K562 (cell line): ENCODE measurements at regions not wholly inside any gene's neighbourhood (a gene's known extent, or its start where the extent isn't known, plus 50 kb on each side); places are given as distances from the start of the nearest gene placed in this dataset.

Source experiments
- ARID1B ChIP-seq: fragments of 450-650 bp; IDR thresholded peaks from 2 replicates; pipeline ENCODE4 v1.6.1; 2016; ENCODE audit warnings: antibody characterized with exemption, mild to moderate bottlenecking, inconsistent platforms
- BRD4 ChIP-seq: fragments of 200-600 bp; sonication (generic); IDR thresholded peaks from 2 replicates; pipeline ENCODE4 v1.6.1; 2017; ENCODE audit warnings: inconsistent platforms
- CBFA2T2 ChIP-seq: fragments of 450-650 bp; conservative IDR thresholded peaks from 2 replicates; pipeline ENCODE4 v1.6.1; 2017; ENCODE audit warnings: mild to moderate bottlenecking
- CTBP1 ChIP-seq: fragments of 450-650 bp; IDR thresholded peaks from 2 replicates; pipeline ENCODE4 v1.6.1; 2016; ENCODE audit warnings: borderline replicate concordance
- CXXC5 ChIP-seq: fragments of 250-450 bp; sonication (Bioruptor Pico); IDR thresholded peaks from 2 replicates; pipeline ENCODE4 v1.8.0; 2022; ENCODE audit warnings: inconsistent platforms, mild to moderate bottlenecking, moderate library complexity
- ETS2 ChIP-seq: IDR thresholded peaks from 2 replicates; pipeline ENCODE4 v1.6.1; 2016; ENCODE audit warnings: borderline replicate concordance, missing genetic modification characterization, mild to moderate bottlenecking, moderate library complexity, missing compliant biosample characterization; ENCODE audit not compliant: poor library complexity, severe bottlenecking
- ETV5 ChIP-seq: sonication (generic); formaldehyde crosslinking; IDR thresholded peaks from 2 replicates; pipeline ENCODE4 v1.4.0; 2020; ENCODE audit warnings: low read depth, mild to moderate bottlenecking, missing genetic modification reagents
- HCFC1 ChIP-seq: IDR thresholded peaks from 2 replicates; pipeline ENCODE4 v1.6.1; 2012; ENCODE audit warnings: low read depth, low read length, improper control_type of control experiment
- HMG20B ChIP-seq: fragments of 250-450 bp; sonication (Bioruptor Pico); IDR thresholded peaks from 2 replicates; pipeline ENCODE4 v1.5.0; 2021; ENCODE audit warnings: mild to moderate bottlenecking
- HMGN3 ChIP-seq: IDR thresholded peaks from 2 replicates; pipeline ENCODE4 v1.6.1; 2011; ENCODE audit warnings: borderline replicate concordance, low read depth, mild to moderate bottlenecking, mixed read lengths, low read length; ENCODE audit not compliant: insufficient read length; ENCODE audit errors: extremely low read depth
- PTBP1 ChIP-seq: fragments of 200-400 bp; formaldehyde crosslinking; IDR thresholded peaks from 2 replicates; pipeline ENCODE4 v1.6.1; 2017; ENCODE audit warnings: low read depth, low read length
- RCOR1 ChIP-seq, 2 experiments: IDR thresholded peaks; 2 replicates each; pipeline ENCODE4 v1.6.1; 2012; ENCODE audit warnings: low read depth in 2 of 2, low read length in 2 of 2, borderline replicate concordance in 1 of 2, improper control_type of control experiment in 1 of 2
- RREB1 ChIP-seq: fragments of 250-450 bp; sonication (Bioruptor Pico); IDR thresholded peaks from 2 replicates; pipeline ENCODE4 v1.4.0; 2020
- SMAD3 ChIP-seq: fragments of 450-650 bp; formaldehyde crosslinking; conservative IDR thresholded peaks from 2 replicates; pipeline ENCODE4 v1.4.0; 2020; ENCODE audit warnings: mild to moderate bottlenecking
- SPI1 ChIP-seq: IDR thresholded peaks from 2 replicates; pipeline ENCODE4 v1.6.1; 2011; ENCODE audit warnings: low read depth, low read length, control low read depth, borderline replicate concordance
- SRSF7 ChIP-seq: fragments of 200-400 bp; formaldehyde crosslinking; optimal IDR thresholded peaks from 2 replicates; pipeline ENCODE3; 2017; ENCODE audit warnings: mild to moderate bottlenecking, low read depth, low read length
- THRAP3 ChIP-seq: fragments of 450-650 bp; IDR thresholded peaks from 2 replicates; pipeline ENCODE4 v1.6.1; 2016; ENCODE audit warnings: mild to moderate bottlenecking, inconsistent platforms, borderline replicate concordance
- ZBTB2 ChIP-seq: fragments of 450-650 bp; IDR thresholded peaks from 2 replicates; pipeline ENCODE4 v1.6.1; 2016; ENCODE audit warnings: antibody characterized with exemption
- ZNF263 ChIP-seq: sonication (generic); formaldehyde crosslinking; IDR thresholded peaks from 2 replicates; pipeline ENCODE4 v1.8.0; 2022; ENCODE audit warnings: mild to moderate bottlenecking, missing genetic modification reagents, borderline replicate concordance
- ZNF274 ChIP-seq: IDR thresholded peaks from 2 replicates; pipeline ENCODE4 v1.6.1; 2011; ENCODE audit warnings: low read depth, mild to moderate bottlenecking, low read length, moderate library complexity, borderline replicate concordance
- ZNF311 ChIP-seq: fragments of 250-450 bp; sonication (Bioruptor Pico); IDR thresholded peaks from 2 replicates; pipeline ENCODE4 v1.4.0; 2020; ENCODE audit warnings: mild to moderate bottlenecking, moderate library complexity
- ZNF75A ChIP-seq: fragments of 450-650 bp; formaldehyde crosslinking; IDR thresholded peaks from 2 replicates; pipeline ENCODE4 v1.4.0; 2020; ENCODE audit warnings: mild to moderate bottlenecking
- TF ChIP-seq, protein P1 (sequence below): fragments of 450-650 bp; formaldehyde crosslinking; IDR thresholded peaks from 2 replicates; pipeline ENCODE4 v1.4.0; 2020; ENCODE audit warnings: mild to moderate bottlenecking

GRCh38 chr7:25735674-25736242, 416.2 kb upstream of the NFE2L3 start (continued):
- TF ChIP-seq SPI1 = peak; percentile 44; the same call in 1 of the 2 replicates
- no peak for TF ChIP-seq HCFC1
- no peak for TF ChIP-seq CBFA2T2
- no peak for TF ChIP-seq HMGN3
- no peak for TF ChIP-seq ETV5 (CRISPR knock-in tag)
- TF ChIP-seq ETS2 (tag) = no peak
- TF ChIP-seq THRAP3 = no peak
- TF ChIP-seq ZNF75A (CRISPR knock-in tag) = peak; percentile 55; the same call in 1 of the 2 replicates
- no peak for TF ChIP-seq ZNF274
- no peak for TF ChIP-seq PTBP1
- no peak for TF ChIP-seq RCOR1 (IDR thresholded peaks at IDR 0.05; ENCODE audit: borderline replicate concordance in 1 of 2, low read depth in 2 of 2, low read length in 2 of 2)
- no peak for TF ChIP-seq ARID1B
- TF ChIP-seq CTBP1 = 0 out of 2 replicates have a peak, but pooled peaks have one; percentile 16
- 0 out of 2 replicates have a peak, but pooled peaks have one; percentile 40 for TF ChIP-seq RREB1 (CRISPR knock-in tag)
- no peak for TF ChIP-seq HMG20B (CRISPR knock-in tag)
- peak; percentile 67 for TF ChIP-seq CXXC5 (CRISPR knock-in tag)
- no peak for TF ChIP-seq BRD4
- no peak for TF ChIP-seq SRSF7
- TF ChIP-seq ZNF311 = no peak
- TF ChIP-seq ZNF263 (CRISPR knock-in tag) = no peak
- TF ChIP-seq ZBTB2 = no peak
- TF ChIP-seq SMAD3 (CRISPR knock-in tag) = no peak
- TF ChIP-seq, protein P1, sequence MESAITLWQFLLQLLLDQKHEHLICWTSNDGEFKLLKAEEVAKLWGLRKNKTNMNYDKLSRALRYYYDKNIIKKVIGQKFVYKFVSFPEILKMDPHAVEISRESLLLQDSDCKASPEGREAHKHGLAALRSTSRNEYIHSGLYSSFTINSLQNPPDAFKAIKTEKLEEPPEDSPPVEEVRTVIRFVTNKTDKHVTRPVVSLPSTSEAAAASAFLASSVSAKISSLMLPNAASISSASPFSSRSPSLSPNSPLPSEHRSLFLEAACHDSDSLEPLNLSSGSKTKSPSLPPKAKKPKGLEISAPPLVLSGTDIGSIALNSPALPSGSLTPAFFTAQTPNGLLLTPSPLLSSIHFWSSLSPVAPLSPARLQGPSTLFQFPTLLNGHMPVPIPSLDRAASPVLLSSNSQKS = no peak
